Fibroblast of lung (primary cell): ENCODE measurements at regions not wholly inside any gene's neighbourhood (a gene's known extent, or its start where the extent isn't known, plus 50 kb on each side); places are given as distances from the start of the nearest gene placed in this dataset.

ENCODE experiments used
- DNase-seq, 2 donors: peaks; one replicate each; pipeline versions ENCODE4 v3.0.0 to v3.0.0-alpha.2; 2010; ENCODE audit warnings: low read depth in 2 of 2
- H2AFZ ChIP-seq: 2 replicates; pipeline ENCODE4 v1.5.1; 2012; ENCODE audit warnings: low read length, control low read depth, inconsistent platforms
- H3K27ac ChIP-seq: 2 replicates; pipeline ENCODE4 v1.5.1; 2011; ENCODE audit warnings: low read length, control low read depth; ENCODE audit not compliant: insufficient read depth
- H3K27me3 ChIP-seq: 2 replicates; pipeline ENCODE4 v1.5.1; 2011; ENCODE audit warnings: mild to moderate bottlenecking, low read length; ENCODE audit not compliant: control insufficient read depth, insufficient read depth
- H3K36me3 ChIP-seq: 2 replicates; pipeline ENCODE4 v1.5.1; 2011; ENCODE audit warnings: low read length; ENCODE audit not compliant: control insufficient read depth, insufficient read depth
- H3K4me1 ChIP-seq: 2 replicates; pipeline ENCODE4 v1.5.1; 2011; ENCODE audit warnings: low read length; ENCODE audit not compliant: control insufficient read depth, insufficient read depth; ENCODE audit errors: extremely low read depth
- H3K4me2 ChIP-seq: 2 replicates; pipeline ENCODE4 v1.5.1; 2011; ENCODE audit warnings: low read length, control low read depth; ENCODE audit not compliant: insufficient read depth; ENCODE audit errors: extremely low read depth
- H3K4me3 ChIP-seq, 4 experiments: fragments of 200-600 bp in 1 of 4; sonication (generic) in 1 of 4; replicated peaks in 1 of 4; 2 replicates each; pipeline ENCODE4 v1.5.1; 2011 to 2016; ENCODE audit warnings: low read length in 4 of 4, low read depth in 3 of 4, mild to moderate bottlenecking in 3 of 4, control low read depth in 2 of 4, inconsistent platforms in 1 of 4, mixed read lengths in 1 of 4; ENCODE audit not compliant: insufficient read depth in 1 of 4; ENCODE audit errors: control extremely low read depth in 1 of 4
- H3K79me2 ChIP-seq: 2 replicates; pipeline ENCODE4 v1.5.1; 2012; ENCODE audit warnings: mild to moderate bottlenecking, low read length, inconsistent platforms; ENCODE audit not compliant: control insufficient read depth, insufficient read depth
- H3K9ac ChIP-seq: 2 replicates; pipeline ENCODE4 v1.5.1; 2011; ENCODE audit warnings: mild to moderate bottlenecking, low read length, control low read depth; ENCODE audit not compliant: insufficient read depth
- H3K9me3 ChIP-seq: 2 replicates; pipeline ENCODE4 v1.5.1; 2012; ENCODE audit warnings: low read depth, low read length; ENCODE audit not compliant: control insufficient read depth, insufficient read depth
- H4K20me1 ChIP-seq: 2 replicates; pipeline ENCODE4 v1.5.1; 2011; ENCODE audit warnings: low read length; ENCODE audit not compliant: control insufficient read depth, insufficient read depth; ENCODE audit errors: extremely low read depth
- CTCF ChIP-seq, 2 donors: IDR thresholded peaks in 1 of 2; conservative IDR thresholded peaks in 1 of 2; 1 replicate in 1 of 2; 2 replicates in 1 of 2; pipeline ENCODE4 v1.5.1; 2011 to 2012; ENCODE audit warnings: low read length in 2 of 2, control low read depth in 1 of 2, inconsistent platforms in 1 of 2, low read depth in 1 of 2, mild to moderate bottlenecking in 1 of 2
- EZH2 ChIP-seq: IDR thresholded peaks from 2 replicates; pipeline ENCODE4 v1.5.1; 2012; ENCODE audit warnings: low read length, control low read depth, mild to moderate bottlenecking; ENCODE audit errors: missing control alignments

- H2AFZ ChIP-seq = no peak overlapping the region
- H3K36me3 ChIP-seq = no peaks in the 10 kb centered on the region
- H3K79me2 ChIP-seq = no peaks in the 10 kb centered on the region
- DNase-seq = no peak
- H3K4me1 ChIP-seq = no peaks in the 10 kb centered on the region
- no peak overlapping the region for H3K27ac ChIP-seq
- no peaks in the 10 kb centered on the region for H3K9me3 ChIP-seq
- TF ChIP-seq EZH2 = no peak
- TF ChIP-seq CTCF (conservative IDR thresholded peaks at IDR 0.05 in 1 of 2, IDR thresholded peaks at IDR 0.05 in 1 of 2; ENCODE audit: low read depth in 1 of 2, low read length in 2 of 2) = no peak
- H4K20me1 ChIP-seq = no peaks in the 10 kb centered on the region
- no peak overlapping the region for H3K4me2 ChIP-seq
- H3K9ac ChIP-seq = no peak overlapping the region
- H3K27me3 ChIP-seq = no peaks in the 10 kb centered on the region
- no peak overlapping the region for H3K4me3 ChIP-seq
These were observed 627.4 kb downstream of the CDH26 start for GRCh38 chr20:60585651-60586050.

GRCh38 chr20:60586269-60587050 is 628.2 kb downstream of the CDH26 start:
- Histone ChIP-seq H3K4me3 (no peak overlapping the region), H3K9me3 (no peaks in the 10 kb centered on the region), H3K4me1 (no peaks in the 10 kb centered on the region), H2AFZ (no peak overlapping the region), H3K27ac (no peak overlapping the region), H3K27me3 (no peaks in the 10 kb centered on the region), H3K36me3 (no peaks in the 10 kb centered on the region), H3K79me2 (no peaks in the 10 kb centered on the region), H3K4me2 (no peak overlapping the region), H4K20me1 (no peaks in the 10 kb centered on the region), H3K9ac (no peak overlapping the region)
- TF ChIP-seq CTCF (conservative IDR thresholded peaks at IDR 0.05 in 1 of 2, IDR thresholded peaks at IDR 0.05 in 1 of 2; ENCODE audit: low read depth in 1 of 2, low read length in 2 of 2) (no peak), EZH2 (no peak)
- no peak for DNase-seq

- H3K27ac ChIP-seq = no peak overlapping the region
- no peaks in the 10 kb centered on the region for H4K20me1 ChIP-seq
- H3K27me3 ChIP-seq = no peaks in the 10 kb centered on the region
- no peak overlapping the region for H3K4me2 ChIP-seq
- no peaks in the 10 kb centered on the region for H3K4me1 ChIP-seq
- H3K9me3 ChIP-seq = no peaks in the 10 kb centered on the region
- H2AFZ ChIP-seq = no peak overlapping the region
- H3K9ac ChIP-seq = no peak overlapping the region
- no peak overlapping the region for H3K4me3 ChIP-seq
- TF ChIP-seq EZH2 (no peak), CTCF (conservative IDR thresholded peaks at IDR 0.05 in 1 of 2, IDR thresholded peaks at IDR 0.05 in 1 of 2; ENCODE audit: low read depth in 1 of 2, low read length in 2 of 2) (no peak)
- no peak for DNase-seq
- H3K36me3 ChIP-seq = no peaks in the 10 kb centered on the region
- H3K79me2 ChIP-seq = no peaks in the 10 kb centered on the region
These were observed 629.8 kb downstream of the CDH26 start for GRCh38 chr20:60587986-60588385.
